Small intestine (tissue), 7 donors: ENCODE measurements at regions not wholly inside any gene's neighbourhood (a gene's known extent, or its start where the extent isn't known, plus 50 kb on each side); places are given as distances from the start of the nearest gene placed in this dataset.

Experiments used
- DNase-seq, 2 donors: peaks; one replicate each; pipeline versions ENCODE4 v3.0.0 to v3.0.0-alpha.2; 2013
- FAIRE-seq: peaks from 2 replicates; lab custom pipeline; 2012; peaks lifted over from hg19 to GRCh38; lab: Jason Lieb, UNC
- H3K27ac ChIP-seq, 3 donors: one replicate each; pipeline ENCODE4 v1.5.1; 2013; ENCODE audit warnings: low read length in 2 of 3, mild to moderate bottlenecking in 2 of 3, control low read depth in 1 of 3, inconsistent platforms in 1 of 3, low read depth in 1 of 3, moderate library complexity in 1 of 3
- H3K27me3 ChIP-seq, 3 donors: one replicate each; pipeline ENCODE4 v1.6.1; 2013; ENCODE audit warnings: low read length in 3 of 3, inconsistent platforms in 1 of 3; ENCODE audit not compliant: control insufficient read depth in 3 of 3, insufficient read depth in 3 of 3
- H3K36me3 ChIP-seq, 3 donors: one replicate each; pipeline ENCODE4 v1.6.1; 2013; ENCODE audit warnings: low read length in 3 of 3, inconsistent platforms in 1 of 3, low read depth in 1 of 3, mild to moderate bottlenecking in 1 of 3, moderate library complexity in 1 of 3; ENCODE audit not compliant: control insufficient read depth in 3 of 3, insufficient read depth in 2 of 3
- H3K4me1 ChIP-seq, 3 donors: one replicate each; pipeline ENCODE4 v1.6.1; 2013; ENCODE audit warnings: low read length in 2 of 3, inconsistent platforms in 1 of 3, low read depth in 1 of 3, mild to moderate bottlenecking in 1 of 3, moderate library complexity in 1 of 3; ENCODE audit not compliant: control insufficient read depth in 3 of 3, insufficient read depth in 2 of 3
- H3K4me3 ChIP-seq, 3 donors: one replicate each; pipeline ENCODE4 v1.5.1; 2013; ENCODE audit warnings: low read length in 3 of 3, control low read depth in 1 of 3, inconsistent platforms in 1 of 3, low read depth in 1 of 3, mild to moderate bottlenecking in 1 of 3, moderate library complexity in 1 of 3
- H3K9me3 ChIP-seq, 2 donors: one replicate each; pipeline ENCODE4 v1.6.1; 2013; ENCODE audit warnings: low read depth in 1 of 2, low read length in 1 of 2; ENCODE audit not compliant: control insufficient read depth in 2 of 2, insufficient read depth in 1 of 2
- WGBS, 3 donors: extraction: QIAGEN DNeasy Blood & Tissue Kit; methylation state at CpG; one replicate each; pipeline ENCODE4 v1.1.7; 2013; 5-methylcytosine and 5-hydroxymethylcytosine counted together
- donor health status: healthy with polysubstance abuse.
- donor health status: control.
- donor health status: control.
- donor health status: Bipolar disorder and iron deficiency.
- donor health status: healthy.

DNA sequence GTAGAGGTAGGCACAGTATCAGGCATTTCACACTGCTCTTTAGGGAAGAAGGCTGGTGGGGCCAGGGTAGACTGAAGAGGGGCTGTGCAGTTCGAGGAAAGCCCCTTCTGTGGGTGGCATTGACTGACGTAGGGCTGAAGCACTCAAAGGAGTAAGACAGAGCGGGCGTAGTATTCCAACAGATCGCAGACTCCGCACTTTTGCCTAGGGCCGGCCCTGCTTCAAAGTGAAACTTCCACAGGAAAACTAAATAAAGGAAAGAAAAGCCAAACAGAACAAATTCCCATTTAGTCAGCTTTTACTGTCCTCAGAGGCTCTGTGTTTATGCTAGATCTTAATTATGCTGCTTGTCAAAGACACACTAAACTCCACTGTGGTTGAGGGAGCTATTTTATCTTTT is 493.0 kb upstream of the WWC1 start:
- H3K4me3 ChIP-seq, result no peak overlapping the region
- H3K27ac ChIP-seq, result no peak overlapping the region
- WGBS, 3 donors, result 55 to 67% (median 67%) methylated on average over 7 of the region's 7 CpGs
- no peaks in the 10 kb centered on the region for H3K9me3 ChIP-seq
- DNase-seq (no peak), FAIRE-seq (no peak)
- H3K27me3 ChIP-seq, result no peaks in the 10 kb centered on the region
- H3K36me3 ChIP-seq, result no peaks in the 10 kb centered on the region
- H3K4me1 ChIP-seq, result no peaks in the 10 kb centered on the region

DNA sequence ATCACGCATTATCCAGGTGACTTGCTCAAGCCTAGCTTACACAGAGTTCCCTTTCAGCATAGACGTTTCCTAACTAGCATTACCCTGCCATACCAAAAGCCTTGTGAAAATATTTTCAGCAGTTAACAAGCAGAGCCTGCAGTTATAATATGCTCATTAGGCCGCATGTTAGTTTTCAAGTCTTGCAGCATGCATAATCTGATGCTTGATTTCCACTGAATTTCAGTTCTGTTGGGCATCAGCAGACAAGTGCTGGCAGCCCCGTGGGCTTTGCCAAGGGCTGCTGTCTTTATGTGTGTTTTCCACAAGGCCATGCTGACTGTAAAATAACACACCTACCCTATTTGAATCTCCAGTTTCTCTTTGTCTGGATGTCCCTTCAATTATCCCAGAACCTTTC is 491.0 kb upstream of the WWC1 start:
- H3K4me1 ChIP-seq, result no peaks in the 10 kb centered on the region
- WGBS, 3 donors, result 81 to 85% (median 81%) methylated on average over 4 of the region's 4 CpGs
- no peaks in the 10 kb centered on the region for H3K9me3 ChIP-seq
- no peak overlapping the region for H3K27ac ChIP-seq
- no peak for DNase-seq
- FAIRE-seq, result no peak
- no peaks in the 10 kb centered on the region for H3K27me3 ChIP-seq
- no peak overlapping the region for H3K4me3 ChIP-seq
- H3K36me3 ChIP-seq, result no peaks in the 10 kb centered on the region

DNA sequence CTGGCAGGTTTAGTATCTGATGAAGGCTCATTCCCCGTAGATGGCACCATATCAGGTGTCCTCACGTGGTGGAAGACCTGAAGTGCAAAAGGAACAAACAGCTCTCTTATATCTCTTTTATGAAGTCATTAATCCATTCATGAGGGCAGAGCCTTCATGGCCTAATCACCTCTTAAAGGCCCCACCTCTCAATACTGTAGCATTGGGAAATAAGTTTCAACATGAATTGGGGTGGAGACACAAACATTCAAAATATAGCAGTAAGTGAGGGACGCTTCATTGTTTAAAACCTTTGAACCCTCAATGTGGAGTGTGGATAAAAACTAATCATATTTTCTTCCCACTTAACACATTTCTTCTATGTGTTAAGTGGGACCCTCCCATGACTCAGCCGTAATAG is 489.4 kb upstream of the WWC1 start:
- H3K27me3 ChIP-seq, result no peaks in the 10 kb centered on the region
- FAIRE-seq, result no peak
- DNase-seq, result no peak
- no peak overlapping the region for H3K4me3 ChIP-seq
- WGBS, 3 donors, result 79 to 91% (median 83%) methylated on average over 4 of the region's 4 CpGs
- no peak overlapping the region for H3K27ac ChIP-seq
- no peaks in the 10 kb centered on the region for H3K4me1 ChIP-seq
- no peaks in the 10 kb centered on the region for H3K36me3 ChIP-seq
- no peaks in the 10 kb centered on the region for H3K9me3 ChIP-seq

DNA sequence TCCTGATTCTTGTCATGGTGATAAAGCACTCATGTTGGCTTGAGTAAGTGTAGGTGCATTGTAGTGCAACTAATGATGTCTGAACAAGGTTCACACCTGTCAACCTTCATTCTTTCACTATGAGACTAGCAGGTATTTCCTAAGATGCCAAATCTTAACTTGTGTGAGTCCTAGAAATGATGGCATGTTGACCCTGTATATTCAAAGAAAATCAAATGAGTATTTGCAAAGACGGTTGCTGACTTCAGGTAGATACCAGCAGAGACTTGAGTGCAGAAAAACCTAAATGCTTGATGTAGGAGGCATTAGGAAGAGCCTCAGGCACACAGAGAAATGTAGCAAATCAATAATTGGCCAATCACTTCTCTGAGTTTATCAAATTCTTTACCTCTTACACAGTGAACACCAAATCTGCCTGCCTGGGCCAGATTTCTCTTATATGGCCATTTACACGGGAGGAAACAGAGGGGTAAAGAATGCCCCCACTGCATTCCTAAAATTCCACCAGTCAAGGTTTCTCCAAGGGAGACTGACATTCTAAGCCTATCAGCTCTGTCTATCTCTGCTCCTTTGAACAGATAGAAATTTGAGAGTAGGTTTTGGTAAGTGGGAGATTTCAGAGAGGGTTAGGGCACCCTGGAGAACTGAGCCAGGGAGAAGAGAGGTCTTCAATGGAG is 488.6 kb upstream of the WWC1 start:
- FAIRE-seq, result no peak
- no peak overlapping the region for H3K27ac ChIP-seq
- no peaks in the 10 kb centered on the region for H3K27me3 ChIP-seq
- H3K9me3 ChIP-seq, result no peaks in the 10 kb centered on the region
- no peak for DNase-seq
- H3K4me1 ChIP-seq, result no peaks in the 10 kb centered on the region
- no peaks in the 10 kb centered on the region for H3K36me3 ChIP-seq
- WGBS, 3 donors, result 30 to 43% (median 42%) methylated on average over 2 of the region's 2 CpGs
- H3K4me3 ChIP-seq, result no peak overlapping the region

DNA sequence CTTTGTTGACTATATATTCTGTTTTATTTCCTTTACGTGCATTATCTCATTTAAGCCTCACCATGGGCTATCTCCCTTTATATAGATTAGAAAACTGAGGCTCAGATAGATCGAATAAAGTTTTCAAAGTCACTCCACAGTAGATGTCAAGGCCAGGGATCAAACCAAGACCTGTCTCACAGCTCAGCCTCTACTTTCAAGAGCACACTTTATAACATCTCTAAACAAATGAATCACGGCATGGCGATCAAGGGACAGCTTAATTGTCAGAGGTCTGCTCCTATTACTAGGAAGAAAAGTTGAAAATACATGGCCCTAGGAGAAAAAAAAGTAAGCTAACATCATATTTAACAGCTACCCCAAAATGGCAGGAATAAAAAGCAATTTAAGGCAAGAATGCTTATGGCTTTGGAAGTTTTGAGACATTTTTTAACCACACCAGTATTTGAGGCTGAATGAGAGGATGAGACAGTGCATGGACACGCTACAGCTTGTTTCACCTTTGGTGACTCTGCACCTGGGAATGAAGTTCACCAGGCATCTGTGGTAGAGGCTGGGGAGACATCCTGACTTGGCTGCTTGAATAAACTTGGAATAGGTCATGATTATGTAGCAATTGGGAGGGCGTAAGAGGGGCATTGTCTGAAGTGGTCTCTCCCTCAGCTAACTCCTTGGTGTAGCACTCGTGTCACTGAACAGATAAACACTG is 486.8 kb upstream of the WWC1 start:
- no peaks in the 10 kb centered on the region for H3K9me3 ChIP-seq
- H3K27me3 ChIP-seq, result no peaks in the 10 kb centered on the region
- DNase-seq, result no peak
- FAIRE-seq, result no peak
- H3K27ac ChIP-seq, result no peak overlapping the region
- no peaks in the 10 kb centered on the region for H3K36me3 ChIP-seq
- WGBS, 3 donors, result 75 to 80% (median 79%) methylated on average over 7 of the region's 7 CpGs
- no peaks in the 10 kb centered on the region for H3K4me1 ChIP-seq
- H3K4me3 ChIP-seq, result no peak overlapping the region

DNA sequence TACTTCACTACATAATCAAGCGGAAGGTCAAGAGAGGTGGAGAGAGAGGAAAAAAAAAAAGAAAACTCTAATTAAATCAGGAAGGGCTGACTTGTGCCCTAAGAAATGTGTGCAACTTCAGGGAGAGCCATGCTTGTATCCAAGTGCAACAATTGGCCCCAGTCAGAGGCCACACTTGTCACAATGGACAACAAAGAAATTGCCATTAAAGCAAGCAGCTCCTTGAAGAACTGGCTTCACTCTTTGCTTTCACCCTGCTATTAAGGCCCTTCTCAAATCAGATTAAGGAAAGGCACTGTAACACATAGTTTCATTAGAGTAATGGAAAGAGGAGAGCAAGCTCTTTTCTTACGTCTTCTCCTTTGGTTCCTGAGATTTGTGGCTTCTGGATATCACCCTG is 480.9 kb upstream of the WWC1 start:
- Histone ChIP-seq H3K4me1 (no peaks in the 10 kb centered on the region), H3K36me3 (no peaks in the 10 kb centered on the region), H3K27me3 (no peaks in the 10 kb centered on the region), H3K9me3 (no peaks in the 10 kb centered on the region), H3K4me3 (no peak overlapping the region), H3K27ac (no peak overlapping the region)
- 85 to 89% (median 87%) methylated on average over 2 of the region's 2 CpGs for WGBS, 3 donors
- FAIRE-seq, result no peak
- no peak for DNase-seq

DNA sequence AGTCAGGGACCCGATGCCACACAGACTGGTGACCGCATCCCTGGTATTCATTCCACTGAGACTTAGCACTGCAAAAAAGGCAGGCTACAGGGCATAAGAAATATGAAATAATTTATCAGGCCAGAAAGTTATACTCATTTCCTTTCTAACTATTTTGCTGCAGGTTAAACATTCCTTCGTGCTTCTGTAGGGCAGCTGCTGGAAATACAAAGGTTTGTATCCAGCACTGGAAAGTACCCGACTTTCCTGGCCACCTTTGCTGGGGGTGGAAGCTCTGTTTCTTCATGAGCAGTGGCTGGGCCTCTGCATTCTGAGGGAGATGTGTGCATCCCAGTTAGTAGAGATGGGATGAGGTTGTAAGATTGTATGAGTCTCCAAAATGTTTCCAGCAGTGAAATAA is 478.6 kb upstream of the WWC1 start:
- FAIRE-seq, result no peak
- H3K36me3 ChIP-seq, result no peaks in the 10 kb centered on the region
- no peak for DNase-seq
- no peak overlapping the region for H3K27ac ChIP-seq
- H3K9me3 ChIP-seq, result no peaks in the 10 kb centered on the region
- no peak overlapping the region for H3K4me3 ChIP-seq
- H3K4me1 ChIP-seq, result no peaks in the 10 kb centered on the region
- no peaks in the 10 kb centered on the region for H3K27me3 ChIP-seq
- WGBS, 3 donors, result 69 to 83% (median 78%) methylated on average over 4 of the region's 4 CpGs

DNA sequence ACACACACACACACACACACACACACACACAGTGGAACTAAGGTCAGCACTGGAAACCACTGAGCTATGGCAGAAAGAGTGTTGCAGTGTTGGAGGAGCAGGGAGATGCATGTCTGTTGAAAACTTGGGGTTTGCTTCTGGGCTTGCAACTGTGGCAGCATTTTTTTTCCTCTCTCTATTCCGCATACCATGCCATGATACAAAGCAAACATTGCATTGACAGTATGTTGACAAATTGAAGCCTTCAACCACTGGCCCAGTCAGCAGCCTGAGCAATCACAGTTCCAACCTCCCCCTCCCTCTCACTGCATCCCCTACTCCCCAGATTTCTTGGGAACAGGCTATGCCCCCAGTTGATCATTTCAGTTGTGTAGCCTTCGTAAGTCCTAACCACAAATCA is 478.1 kb upstream of the WWC1 start:
- no peaks in the 10 kb centered on the region for H3K36me3 ChIP-seq
- no peak overlapping the region for H3K4me3 ChIP-seq
- no peaks in the 10 kb centered on the region for H3K9me3 ChIP-seq
- DNase-seq (no peak), FAIRE-seq (no peak)
- 52 to 68% (median 58%) methylated on average over 2 of the region's 2 CpGs for WGBS, 3 donors
- no peak overlapping the region for H3K27ac ChIP-seq
- no peaks in the 10 kb centered on the region for H3K27me3 ChIP-seq
- no peaks in the 10 kb centered on the region for H3K4me1 ChIP-seq
